CD4-positive, alpha-beta T cell treated with Interleukin-6 for 4 hours (primary cell): ENCODE measurements at regions not wholly inside any gene's neighbourhood (a gene's known extent, or its start where the extent isn't known, plus 50 kb on each side); places are given as distances from the start of the nearest gene placed in this dataset.

Source experiments
- DNase-seq: peaks from one replicate; pipeline ENCODE4 v3.0.0-alpha.2; 2020; ENCODE audit warnings: mixed read lengths

GRCh38 chr10:36271627-36272340 is 629.7 kb upstream of the FZD8 start:
- DNase-seq, result no peak

DNA sequence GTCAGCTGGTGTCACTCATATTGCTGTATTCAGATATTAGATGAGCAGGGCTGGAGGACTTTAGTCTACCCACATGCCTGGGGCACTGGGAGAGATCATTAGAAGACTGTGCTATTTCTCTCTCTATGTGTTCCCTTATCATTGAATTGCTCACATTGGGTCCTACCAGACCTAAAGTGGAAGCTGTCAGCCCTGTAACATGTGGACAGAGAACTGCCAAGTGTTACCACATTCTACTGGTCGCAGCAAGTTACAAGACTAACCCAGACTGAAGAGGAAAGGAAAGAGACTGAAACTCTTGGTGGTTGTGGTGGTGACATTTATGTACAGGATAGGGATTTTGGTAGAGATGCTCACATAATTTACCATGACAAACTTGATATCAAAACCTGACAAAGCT is 627.1 kb upstream of the FZD8 start:
- DNase-seq, result no peak

- no peak for DNase-seq
These were observed 624.8 kb upstream of the FZD8 start for GRCh38 chr10:36266923-36267322.

DNA sequence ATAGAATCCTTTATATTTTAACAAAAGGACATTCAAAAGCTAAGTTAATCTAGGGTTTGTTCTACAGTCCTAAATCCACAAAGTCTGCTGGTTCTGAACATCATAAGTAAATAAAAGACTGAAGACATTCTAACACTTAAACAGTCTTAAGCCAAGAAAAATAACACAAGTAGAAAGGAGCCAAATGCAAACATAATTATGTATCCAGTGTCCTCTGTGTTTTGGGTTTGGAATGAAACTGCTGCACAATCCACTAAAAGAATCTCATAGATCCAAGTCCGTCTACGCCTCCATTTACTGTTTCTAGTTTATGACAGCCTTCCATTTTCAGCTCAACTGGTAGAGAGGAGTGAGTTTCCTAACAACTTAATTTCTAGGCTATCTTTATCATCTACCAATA is 623.6 kb upstream of the FZD8 start:
- no peak for DNase-seq

DNA sequence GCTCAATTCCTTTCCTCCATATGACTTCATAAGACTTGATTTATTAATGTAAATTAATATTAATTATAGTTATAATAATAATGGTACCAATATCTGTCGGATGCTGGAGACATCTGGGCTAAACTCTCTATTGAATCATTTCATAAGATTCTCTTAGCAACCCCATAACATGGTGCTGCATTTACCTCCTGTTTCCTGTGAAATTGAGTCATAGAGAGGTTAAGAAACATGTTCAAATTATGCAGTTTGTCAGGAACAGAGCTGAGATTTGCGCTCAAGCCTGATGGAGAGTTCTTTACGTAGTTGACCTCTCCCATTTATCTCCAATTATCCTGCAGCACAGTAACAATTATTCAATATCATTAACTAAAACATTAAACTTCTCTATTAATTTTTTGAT is 621.8 kb upstream of the FZD8 start:
- no peak for DNase-seq

DNA sequence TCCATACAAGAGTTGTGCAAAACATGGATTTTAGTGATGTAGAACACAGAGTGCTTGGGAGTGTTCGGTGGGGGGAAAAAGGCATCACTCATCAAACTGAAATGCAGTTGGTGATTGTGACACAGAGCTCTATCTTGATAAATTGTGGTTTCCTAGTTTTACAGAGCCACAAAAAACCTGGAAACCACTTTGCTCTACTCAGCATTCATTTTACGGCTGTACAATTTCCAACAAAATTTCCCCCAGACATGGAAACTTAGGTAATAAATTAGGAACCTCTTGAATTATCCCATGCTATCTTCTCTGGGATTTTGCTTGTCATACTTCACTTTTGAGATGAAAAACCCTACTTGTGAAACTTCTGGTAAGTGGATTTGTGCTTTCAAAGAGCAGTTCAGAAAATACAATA is 614.9 kb upstream of the FZD8 start:
- DNase-seq, result no peak

DNA sequence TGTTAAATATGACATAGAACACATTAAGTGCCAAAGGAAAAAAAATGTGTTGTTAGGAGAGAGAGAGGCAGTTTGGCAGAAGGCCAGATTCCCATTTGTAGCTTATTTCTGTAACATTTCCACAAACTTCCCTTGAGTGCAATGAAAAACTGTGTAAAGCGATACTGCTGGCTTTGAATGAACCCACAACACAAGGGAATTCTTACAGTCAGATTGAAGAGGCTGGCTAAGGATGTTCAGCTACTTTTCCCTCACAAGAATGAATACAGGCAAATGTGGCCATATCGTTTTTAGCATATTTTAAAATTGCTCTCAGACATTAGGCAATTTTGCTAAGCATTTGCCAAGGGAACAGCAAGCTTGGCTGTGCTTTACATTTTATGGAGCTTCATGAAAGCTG is 614.1 kb upstream of the FZD8 start:
- DNase-seq, result no peak

- no peak for DNase-seq
These were observed 612.1 kb upstream of the FZD8 start for GRCh38 chr10:36254199-36254598.

- no peak for DNase-seq
These were observed 611.6 kb upstream of the FZD8 start for GRCh38 chr10:36253731-36254130.

- DNase-seq, result no peak
These were observed 609.0 kb upstream of the FZD8 start for GRCh38 chr10:36251068-36251467.

DNA sequence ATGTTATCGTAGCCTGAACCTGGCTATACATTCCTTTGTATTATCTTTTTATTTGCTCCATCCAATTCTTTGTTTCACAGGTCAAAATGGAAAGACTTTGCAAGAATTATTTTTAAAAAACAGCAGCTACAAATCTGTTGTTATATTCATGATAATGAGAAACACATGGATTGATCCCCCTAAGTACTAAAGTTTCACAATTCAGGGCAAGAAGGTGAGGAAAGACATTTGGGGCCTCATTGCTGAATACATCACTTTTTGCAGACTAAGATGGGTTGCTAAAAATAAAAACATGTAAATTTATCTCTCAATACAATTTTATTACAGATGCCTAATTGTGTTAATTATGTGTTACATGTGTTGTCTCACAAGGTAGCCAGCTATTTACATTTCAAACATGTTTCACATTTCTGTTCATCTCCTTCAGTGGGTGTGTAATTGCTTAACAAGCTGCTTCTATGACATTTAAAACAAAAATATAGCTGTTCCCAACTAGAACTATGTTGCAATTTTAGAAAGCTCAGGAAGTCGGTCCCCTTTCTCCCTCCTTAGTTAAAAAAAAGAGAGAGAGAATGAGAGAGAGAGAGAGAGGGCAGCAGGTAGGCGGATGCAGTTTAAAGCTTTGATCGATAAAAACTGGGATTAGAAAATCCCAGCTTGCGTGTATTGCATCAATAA is 606.3 kb upstream of the FZD8 start:
- no peak for DNase-seq

GRCh38 chr10:36247478-36247877 is 605.4 kb upstream of the FZD8 start:
- no peak for DNase-seq

DNA sequence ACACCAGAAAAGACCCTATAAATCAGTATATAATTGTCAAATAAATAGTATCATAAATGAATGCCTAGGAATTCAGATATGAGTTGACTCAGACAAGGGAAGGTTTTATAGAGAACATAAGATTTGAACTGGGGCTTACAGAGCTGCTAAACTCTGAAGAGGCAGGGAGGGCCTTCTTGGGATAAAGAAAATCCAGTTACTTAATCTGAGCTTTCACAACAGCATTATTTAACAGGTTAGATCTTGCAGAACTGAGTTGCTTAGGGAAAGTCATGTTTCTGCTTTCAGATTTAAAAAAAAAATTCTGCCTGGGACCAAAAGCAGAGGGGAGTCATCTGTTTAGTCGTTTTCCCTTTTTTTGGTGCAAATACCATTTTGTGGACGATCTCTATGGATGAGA is 594.8 kb upstream of the FZD8 start:
- no peak for DNase-seq

- no peak for DNase-seq
These were observed 594.2 kb upstream of the FZD8 start for GRCh38 chr10:36236341-36236740.

DNA sequence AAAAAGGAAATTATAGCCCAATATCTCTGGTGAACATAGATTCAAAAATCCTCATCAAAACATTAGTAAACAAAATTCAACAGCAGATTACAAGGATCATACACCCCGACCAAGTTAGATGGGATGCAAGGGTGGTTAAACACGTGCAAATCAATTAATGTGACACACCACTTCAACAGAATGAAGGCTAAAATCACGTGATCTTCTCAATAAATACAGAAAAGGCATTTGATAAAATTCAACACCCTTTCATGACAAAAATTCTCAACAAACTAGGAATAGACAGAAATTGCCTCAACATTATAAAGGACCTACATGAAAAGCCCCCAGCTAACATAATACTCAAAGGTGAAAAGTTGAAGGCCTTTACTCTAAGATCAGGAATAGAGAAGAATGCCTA is 590.8 kb upstream of the FZD8 start:
- no peak for DNase-seq

DNA sequence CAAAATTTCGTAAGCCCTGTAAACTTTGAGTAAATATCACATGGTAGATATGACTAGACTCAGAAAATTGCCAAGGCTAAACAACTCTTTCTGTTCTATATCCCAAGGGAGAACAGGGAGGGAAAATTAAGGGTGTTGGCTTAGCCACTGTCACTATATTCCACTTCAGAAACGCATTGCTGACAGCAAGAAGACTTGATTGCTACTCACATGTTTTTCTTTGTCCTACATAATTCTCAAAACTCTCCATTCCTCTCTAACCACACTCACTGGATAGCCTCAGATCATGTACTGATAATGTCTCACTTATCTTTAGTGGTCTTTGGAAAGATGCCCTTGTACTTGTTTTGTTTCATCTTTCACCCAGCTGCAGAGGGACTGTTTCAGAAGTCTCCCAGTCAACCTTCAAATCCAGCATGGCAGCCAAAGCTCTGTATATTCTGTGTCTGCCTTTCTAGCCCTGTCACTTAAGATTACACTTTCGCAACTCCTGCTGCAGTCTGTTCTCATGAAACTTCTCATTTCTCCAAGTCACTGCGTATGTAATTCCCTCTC is 582.4 kb upstream of the FZD8 start:
- DNase-seq, result no peak

DNA sequence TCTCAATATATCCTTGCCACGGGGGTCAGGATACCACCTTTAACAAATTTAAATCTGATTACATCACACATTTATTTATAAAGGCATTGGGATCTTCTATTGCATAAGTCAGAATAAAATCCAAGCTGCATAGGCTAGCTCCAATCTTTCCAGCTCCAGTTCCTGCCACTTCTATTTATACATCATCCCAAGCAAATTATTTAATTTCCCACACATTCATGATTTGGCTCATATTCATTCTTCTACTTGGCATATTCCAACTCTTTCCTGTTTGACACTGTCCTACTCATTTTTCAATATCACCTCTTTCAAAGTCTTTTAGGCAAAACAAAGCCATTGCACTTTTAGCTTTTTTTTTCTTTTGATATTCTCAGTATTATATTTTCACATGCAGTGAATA is 579.0 kb upstream of the FZD8 start:
- no peak for DNase-seq

GRCh38 chr10:36220151-36220550 is 578.1 kb upstream of the FZD8 start:
- no peak for DNase-seq

GRCh38 chr10:36211856-36212255 is 569.8 kb upstream of the FZD8 start:
- no peak for DNase-seq

DNA sequence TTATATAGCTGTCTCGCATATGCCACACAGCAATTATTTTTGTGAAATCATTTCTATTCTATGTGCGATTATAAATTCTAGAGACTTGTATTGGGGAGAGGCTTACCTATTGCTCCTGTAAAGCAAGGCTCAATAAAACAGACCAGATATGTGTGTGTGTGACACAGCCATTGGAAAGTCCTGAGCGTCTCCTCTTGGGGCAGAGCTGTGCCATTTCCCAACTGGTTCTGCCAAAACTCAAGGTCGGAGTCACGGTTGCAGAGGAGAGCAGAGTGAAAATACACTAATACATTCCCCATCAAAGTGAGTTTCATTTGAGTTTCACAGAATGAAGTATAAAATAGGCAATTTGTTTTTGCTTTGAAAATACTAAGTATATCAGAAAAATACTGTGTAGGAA is 567.4 kb upstream of the FZD8 start:
- no peak for DNase-seq

GRCh38 chr10:36202881-36203280 is 560.8 kb upstream of the FZD8 start:
- DNase-seq, result no peak

- no peak for DNase-seq
These were observed 558.5 kb upstream of the FZD8 start for GRCh38 chr10:36200577-36200976.

- DNase-seq, result no peak
These were observed 556.2 kb upstream of the FZD8 start for GRCh38 chr10:36198322-36198721.

- no peak for DNase-seq
These were observed 553.3 kb upstream of the FZD8 start for GRCh38 chr10:36195364-36195763.

GRCh38 chr10:36194276-36194675 is 552.2 kb upstream of the FZD8 start:
- DNase-seq, result no peak
